Mesenchymal stem cell (in vitro differentiated cells and primary cell): ENCODE measurements at regions not wholly inside any gene's neighbourhood (a gene's known extent, or its start where the extent isn't known, plus 50 kb on each side); places are given as distances from the start of the nearest gene placed in this dataset.
A peak's percentile ranks its signal among the peaks of the same experiment; 100 is the strongest.

Source experiments
- DNase-seq: peaks from one replicate; pipeline ENCODE4 v3.0.0-alpha.2; 2013
- H2AFZ ChIP-seq: one replicate; pipeline ENCODE4 v1.6.1; 2013; ENCODE audit warnings: low read depth, mild to moderate bottlenecking, control low read depth, inconsistent platforms, low read length, moderate library complexity
- H2AK5ac ChIP-seq: 2 replicates; pipeline ENCODE4 v1.6.1; 2013; ENCODE audit warnings: low read length, moderate library complexity, mild to moderate bottlenecking, inconsistent platforms; ENCODE audit not compliant: severe bottlenecking
- H2BK120ac ChIP-seq: one replicate; pipeline ENCODE4 v1.6.1; 2013; ENCODE audit warnings: low read depth, mild to moderate bottlenecking, inconsistent platforms, low read length, moderate library complexity
- H2BK12ac ChIP-seq, 2 experiments: one replicate each; pipeline ENCODE4 v1.6.1; 2013; ENCODE audit warnings: inconsistent platforms in 2 of 2, low read length in 2 of 2, mild to moderate bottlenecking in 2 of 2, moderate library complexity in 2 of 2, control low read depth in 1 of 2
- H2BK15ac ChIP-seq: one replicate; pipeline ENCODE4 v1.6.1; 2013; ENCODE audit warnings: mild to moderate bottlenecking, low read depth, inconsistent platforms; ENCODE audit not compliant: poor library complexity, severe bottlenecking
- H2BK5ac ChIP-seq: 2 replicates; pipeline ENCODE4 v1.6.1; 2013; ENCODE audit warnings: low read depth, mild to moderate bottlenecking, low read length, control low read depth, inconsistent platforms; ENCODE audit not compliant: poor library complexity, severe bottlenecking
- H3K14ac ChIP-seq, 2 experiments: one replicate each; pipeline ENCODE4 v1.6.1; 2013; ENCODE audit warnings: inconsistent platforms in 2 of 2, low read length in 2 of 2, control low read depth in 1 of 2, mild to moderate bottlenecking in 1 of 2, moderate library complexity in 1 of 2
- H3K18ac ChIP-seq, 2 experiments: one replicate each; pipeline ENCODE4 v1.6.1; 2013; ENCODE audit warnings: inconsistent platforms in 2 of 2, low read length in 2 of 2, control low read depth in 1 of 2, low read depth in 1 of 2, mild to moderate bottlenecking in 1 of 2
- H3K23ac ChIP-seq, 2 experiments: one replicate each; pipeline ENCODE4 v1.6.1; 2013; ENCODE audit warnings: inconsistent platforms in 2 of 2, low read length in 2 of 2, mild to moderate bottlenecking in 2 of 2, moderate library complexity in 2 of 2, control low read depth in 1 of 2
- H3K27ac ChIP-seq: 2 replicates; pipeline ENCODE4 v1.5.1; 2013; ENCODE audit warnings: mild to moderate bottlenecking, moderate library complexity, low read length, control low read depth, inconsistent platforms; ENCODE audit not compliant: poor library complexity, severe bottlenecking
- H3K27me3 ChIP-seq, 2 experiments: 2 replicates each; pipeline versions ENCODE4 v1.6.1 to v1.7.0; 2013; ENCODE audit warnings: low read length in 2 of 2, mild to moderate bottlenecking in 2 of 2, moderate library complexity in 2 of 2, control low read depth in 1 of 2, inconsistent platforms in 1 of 2; ENCODE audit not compliant: control insufficient read depth in 1 of 2, insufficient read depth in 1 of 2
- H3K36me3 ChIP-seq, 2 experiments: 2 replicates each; pipeline versions ENCODE4 v1.6.1 to v1.7.0; 2013; ENCODE audit warnings: low read length in 2 of 2, control low read depth in 1 of 2, inconsistent platforms in 1 of 2, low read depth in 1 of 2, mild to moderate bottlenecking in 1 of 2; ENCODE audit not compliant: insufficient read depth in 2 of 2, control insufficient read depth in 1 of 2
- H3K4ac ChIP-seq, 2 experiments: one replicate each; pipeline ENCODE4 v1.6.1; 2013; ENCODE audit warnings: inconsistent platforms in 2 of 2, low read length in 2 of 2, mild to moderate bottlenecking in 2 of 2, moderate library complexity in 2 of 2, control low read depth in 1 of 2, low read depth in 1 of 2
- H3K4me1 ChIP-seq: 2 replicates; pipeline ENCODE4 v1.6.1; 2013; ENCODE audit warnings: low read depth, low read length, control low read depth; ENCODE audit not compliant: control insufficient read depth, insufficient read depth
- H3K4me2 ChIP-seq: 2 replicates; pipeline ENCODE4 v1.6.1; 2013; ENCODE audit warnings: low read length, mild to moderate bottlenecking, inconsistent platforms; ENCODE audit not compliant: poor library complexity, severe bottlenecking
- H3K4me3 ChIP-seq, 2 experiments: 2 replicates each; pipeline versions ENCODE4 v1.5.1 to v1.7.0; 2013; ENCODE audit warnings: low read length in 2 of 2, mild to moderate bottlenecking in 2 of 2, control low read depth in 1 of 2, low read depth in 1 of 2; ENCODE audit not compliant: insufficient read depth in 1 of 2
- H3K79me1 ChIP-seq: replicated peaks from 2 replicates; pipeline ENCODE4 v1.6.1; 2013; ENCODE audit warnings: mild to moderate bottlenecking, control low read depth, low read length, inconsistent platforms; ENCODE audit not compliant: poor library complexity, severe bottlenecking
- H3K9ac ChIP-seq: 2 replicates; pipeline ENCODE4 v1.7.0; 2013; ENCODE audit warnings: mild to moderate bottlenecking, low read length, moderate library complexity
- H3K9me3 ChIP-seq: 2 replicates; pipeline ENCODE4 v1.7.0; 2013; ENCODE audit warnings: mild to moderate bottlenecking, low read length; ENCODE audit not compliant: control insufficient read depth
- H4K8ac ChIP-seq: one replicate; pipeline ENCODE4 v1.6.1; 2013; ENCODE audit warnings: inconsistent platforms, mild to moderate bottlenecking, low read length, moderate library complexity
- H4K91ac ChIP-seq: one replicate; pipeline ENCODE4 v1.6.1; 2013; ENCODE audit warnings: mild to moderate bottlenecking, low read length, inconsistent platforms
- WGBS: methylation state at CpG from one replicate; pipeline ENCODE4 v1.1.7; 2013; ENCODE audit warnings: mixed read lengths; 5-methylcytosine and 5-hydroxymethylcytosine counted together

GRCh38 chr10:90589825-90590224 is 268.0 kb downstream of the HTR7 start:
- H4K91ac ChIP-seq = no peak overlapping the region
- H2BK12ac ChIP-seq = no peak overlapping the region
- peaks cover 2 to 4% of the 10 kb centered on the region in 2 experiments for H3K27me3 ChIP-seq
- no peak overlapping the region for H3K23ac ChIP-seq
- no peaks in the 10 kb centered on the region for H3K9me3 ChIP-seq
- H2AK5ac ChIP-seq = no peak overlapping the region
- no peak overlapping the region for H3K14ac ChIP-seq
- no peak overlapping the region for H3K4me2 ChIP-seq
- H3K79me1 ChIP-seq = no peaks in the 10 kb centered on the region
- WGBS = 57% methylated on average over 3 of the region's 3 CpGs
- H2BK120ac ChIP-seq = no peak overlapping the region
- no peak overlapping the region for H3K27ac ChIP-seq
- no peak overlapping the region for H2BK15ac ChIP-seq
- H2BK5ac ChIP-seq = no peak overlapping the region
- DNase-seq = no peak
- no peaks in the 10 kb centered on the region for H3K36me3 ChIP-seq
- H3K9ac ChIP-seq = no peak overlapping the region
- H3K18ac ChIP-seq = peak overlapping the region in 1 of 2 experiments; percentile 66
- no peak overlapping the region for H4K8ac ChIP-seq
- no peak overlapping the region for H3K4ac ChIP-seq
- H3K4me1 ChIP-seq = no peaks in the 10 kb centered on the region
- no peak overlapping the region for H2AFZ ChIP-seq
- no peak overlapping the region for H3K4me3 ChIP-seq

DNA sequence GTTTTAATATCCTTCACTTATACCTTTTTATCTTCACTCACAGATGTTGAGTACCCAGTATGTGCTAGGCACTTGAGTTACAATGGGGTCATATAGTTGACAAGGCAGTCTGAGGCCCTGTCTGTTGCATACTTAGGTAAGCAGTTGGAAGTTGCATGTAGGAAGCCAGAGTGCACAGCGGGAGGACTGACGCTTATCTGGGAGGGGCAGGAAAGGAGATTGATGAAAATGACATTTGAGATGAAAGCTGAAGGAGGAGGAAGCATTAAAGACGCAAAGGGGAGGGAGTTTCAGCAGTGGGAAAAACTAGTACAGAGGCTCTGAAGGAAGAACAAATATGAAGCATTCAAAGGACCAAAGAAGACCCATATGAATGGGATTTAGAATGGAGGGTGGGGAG is 266.2 kb downstream of the HTR7 start:
- H3K27me3 ChIP-seq = peaks cover 2 to 4% of the 10 kb centered on the region in 2 experiments
- no peak for DNase-seq
- H3K4ac ChIP-seq = peak overlapping the region in 1 of 2 experiments; percentile 19
- H2BK120ac ChIP-seq = no peak overlapping the region
- H2AK5ac ChIP-seq = no peak overlapping the region
- no peak overlapping the region for H2BK5ac ChIP-seq
- H3K23ac ChIP-seq = no peak overlapping the region
- no peak overlapping the region for H3K4me2 ChIP-seq
- H3K4me1 ChIP-seq = no peaks in the 10 kb centered on the region
- H3K9ac ChIP-seq = no peak overlapping the region
- no peaks in the 10 kb centered on the region for H3K36me3 ChIP-seq
- H3K18ac ChIP-seq = peak overlapping the region in 1 of 2 experiments; percentile 58
- H3K14ac ChIP-seq = peak overlapping the region in 1 of 2 experiments; percentile 53
- no peaks in the 10 kb centered on the region for H3K9me3 ChIP-seq
- H3K4me3 ChIP-seq = no peak overlapping the region
- no peak overlapping the region for H4K8ac ChIP-seq
- peak overlapping the region; percentile 28 to 89 for H2BK12ac ChIP-seq
- no peak overlapping the region for H4K91ac ChIP-seq
- WGBS = 79% methylated on average over 3 of the region's 3 CpGs
- no peak overlapping the region for H2AFZ ChIP-seq
- no peak overlapping the region for H3K27ac ChIP-seq
- no peaks in the 10 kb centered on the region for H3K79me1 ChIP-seq
- H2BK15ac ChIP-seq = no peak overlapping the region

GRCh38 chr10:90592638-90593302 is 265.1 kb downstream of the HTR7 start:
- H3K9me3 ChIP-seq = no peaks in the 10 kb centered on the region
- H3K79me1 ChIP-seq = no peaks in the 10 kb centered on the region
- no peak overlapping the region for H2AK5ac ChIP-seq
- H3K18ac ChIP-seq = no peak overlapping the region
- no peak overlapping the region for H2BK5ac ChIP-seq
- no peak overlapping the region for H2BK12ac ChIP-seq
- no peak overlapping the region for H2BK120ac ChIP-seq
- H3K36me3 ChIP-seq = no peaks in the 10 kb centered on the region
- no peak overlapping the region for H3K14ac ChIP-seq
- no peak overlapping the region for H4K91ac ChIP-seq
- no peak overlapping the region for H3K4ac ChIP-seq
- no peak overlapping the region for H3K23ac ChIP-seq
- no peak overlapping the region for H3K4me2 ChIP-seq
- H3K9ac ChIP-seq = no peak overlapping the region
- peak; percentile 77 for DNase-seq
- H2BK15ac ChIP-seq = no peak overlapping the region
- peaks cover 2 to 10% of the 10 kb centered on the region in 2 experiments for H3K27me3 ChIP-seq
- 37% methylated on average over 2 of the region's 3 CpGs for WGBS
- no peaks in the 10 kb centered on the region for H3K4me1 ChIP-seq
- H2AFZ ChIP-seq = no peak overlapping the region
- no peak overlapping the region for H4K8ac ChIP-seq
- no peak overlapping the region for H3K27ac ChIP-seq
- H3K4me3 ChIP-seq = no peak overlapping the region

DNA sequence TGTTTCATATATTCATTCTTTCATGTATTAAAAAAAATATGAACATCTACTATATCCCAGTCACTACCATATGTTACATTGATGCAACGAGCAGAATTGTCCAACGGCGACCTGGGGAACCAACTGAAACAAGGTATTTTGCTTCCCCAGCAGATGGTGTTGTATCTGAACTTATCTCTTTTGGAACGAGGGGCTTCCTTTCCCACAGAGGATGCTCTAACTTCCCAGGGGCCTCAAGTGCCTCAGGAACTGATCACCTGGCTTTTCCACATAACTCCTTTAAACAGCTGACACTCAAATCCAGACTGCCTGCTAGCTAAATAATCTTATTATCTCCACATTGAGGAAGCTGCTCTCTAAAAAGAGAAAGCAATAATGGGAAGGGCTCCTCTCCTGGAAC is 259.3 kb downstream of the HTR7 start:
- no peak overlapping the region for H3K4me2 ChIP-seq
- H3K23ac ChIP-seq = no peak overlapping the region
- no peak overlapping the region for H2AK5ac ChIP-seq
- no peak overlapping the region for H3K14ac ChIP-seq
- H3K9me3 ChIP-seq = no peaks in the 10 kb centered on the region
- no peak overlapping the region for H2BK5ac ChIP-seq
- no peak overlapping the region for H3K4ac ChIP-seq
- WGBS = 63% methylated on average over 4 of the region's 4 CpGs
- no peak overlapping the region for H3K18ac ChIP-seq
- no peak overlapping the region for H3K9ac ChIP-seq
- H2BK15ac ChIP-seq = no peak overlapping the region
- no peak overlapping the region for H4K8ac ChIP-seq
- no peak overlapping the region for H4K91ac ChIP-seq
- no peak overlapping the region for H3K4me3 ChIP-seq
- H2BK120ac ChIP-seq = no peak overlapping the region
- H3K79me1 ChIP-seq = no peaks in the 10 kb centered on the region
- H2AFZ ChIP-seq = no peak overlapping the region
- no peak for DNase-seq
- H3K4me1 ChIP-seq = no peaks in the 10 kb centered on the region
- peaks cover 0 to 12% of the 10 kb centered on the region in 2 experiments for H3K27me3 ChIP-seq
- H2BK12ac ChIP-seq = no peak overlapping the region
- no peak overlapping the region for H3K27ac ChIP-seq
- H3K36me3 ChIP-seq = no peaks in the 10 kb centered on the region
